ENCODE measurements at regions not wholly inside any gene's neighbourhood (a gene's known extent, or its start where the extent isn't known, plus 50 kb on each side); places are given as distances from the start of the nearest gene placed in this dataset.

- H3K27me3 ChIP-seq (replicated peaks) = no peaks in the 10 kb centered on the region
- TF ChIP-seq CTCF (IDR thresholded peaks at IDR 0.05; ENCODE audit: low read depth, low read length, missing control alignments) = no peak
- no peak overlapping the region for H3K4me3 ChIP-seq (ENCODE audit: low read depth, low read length)
- peak; percentile 99 for DNase-seq
- H3K27ac ChIP-seq = peak overlapping the region; percentile 100
- H3K36me3 ChIP-seq (replicated peaks) = no peaks in the 10 kb centered on the region
- in situ Hi-C loops (cut with HindIII; ENCODE audit: low pct_ligation_motif_present, low sequenced_read_pairs) = loop anchor here (25.0 kb wide), 2 partner anchors 225 to 350 kb away; partner anchors contain the start of gene IRF2BP2
Measured at GRCh38 chr1:234962340-234962989, 166.2 kb downstream of the TOMM20 start.

GRCh38 chr1:234961456-234962339 lies 166.9 kb downstream of the TOMM20 start:
- peak; percentile 80 for DNase-seq
- in situ Hi-C loops (cut with HindIII; ENCODE audit: low pct_ligation_motif_present, low sequenced_read_pairs) = loop anchor here (25.0 kb wide), 2 partner anchors 224 to 349 kb away; partner anchors contain the start of gene IRF2BP2
- peak overlapping the region; percentile 100 for H3K27ac ChIP-seq

DNA sequence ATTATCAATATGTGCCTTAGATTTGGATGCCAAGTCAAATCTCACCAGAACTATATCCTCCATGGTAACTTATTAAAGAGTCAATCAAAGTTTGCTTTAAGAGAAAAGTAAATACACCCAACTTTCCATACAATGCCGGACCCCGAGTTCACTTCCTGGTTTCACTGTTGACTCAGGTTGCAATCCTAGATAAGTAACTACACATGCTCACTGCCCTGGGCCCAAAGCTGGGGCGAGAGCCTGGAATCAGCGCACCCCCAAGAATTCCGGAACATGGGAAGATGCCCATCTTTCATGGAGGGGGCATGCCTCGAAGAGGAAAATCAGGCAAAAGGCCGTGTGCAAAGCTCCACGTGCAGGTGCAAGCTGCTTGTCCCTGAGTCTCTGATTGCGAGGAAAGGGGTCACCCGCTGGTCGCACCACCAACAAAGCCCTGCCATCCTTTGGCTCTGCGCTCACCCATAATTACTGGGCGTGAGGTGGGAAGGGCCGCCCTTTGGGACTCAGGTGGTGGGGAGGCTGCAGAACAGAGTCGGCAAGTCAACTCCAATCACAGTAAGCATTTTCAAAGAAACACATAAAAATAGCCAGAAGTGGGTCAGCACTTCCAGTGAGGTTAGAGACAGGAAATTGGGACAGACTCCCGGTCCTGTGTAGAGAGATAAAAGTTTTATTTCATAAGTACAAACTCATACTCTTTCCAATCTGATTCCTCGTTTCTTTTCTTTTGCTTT lies 167.7 kb downstream of the TOMM20 start:
- peak overlapping the region; percentile 100 for H3K27ac ChIP-seq
- H3K4me3 ChIP-seq (ENCODE audit: low read depth, low read length) = no peak overlapping the region
- no peak for DNase-seq
- in situ Hi-C loops (cut with HindIII; ENCODE audit: low pct_ligation_motif_present, low sequenced_read_pairs) = loop anchor here (25.0 kb wide), 2 partner anchors 224 to 349 kb away; partner anchors contain the start of gene IRF2BP2
- no peaks in the 10 kb centered on the region for H3K27me3 ChIP-seq (replicated peaks)
- no peak for TF ChIP-seq CTCF (IDR thresholded peaks at IDR 0.05; ENCODE audit: low read depth, low read length, missing control alignments)
- H3K36me3 ChIP-seq (replicated peaks) = no peaks in the 10 kb centered on the region

More at GRCh38 chr1:234961456-234962339, 166.9 kb downstream of the TOMM20 start:
- H3K4me3 ChIP-seq (ENCODE audit: low read depth, low read length) = peak overlapping the region; percentile 1
- no peaks in the 10 kb centered on the region for H3K27me3 ChIP-seq (replicated peaks)
- TF ChIP-seq CTCF (IDR thresholded peaks at IDR 0.05; ENCODE audit: low read depth, low read length, missing control alignments) = no peak
- H3K36me3 ChIP-seq (replicated peaks) = no peaks in the 10 kb centered on the region

DNA sequence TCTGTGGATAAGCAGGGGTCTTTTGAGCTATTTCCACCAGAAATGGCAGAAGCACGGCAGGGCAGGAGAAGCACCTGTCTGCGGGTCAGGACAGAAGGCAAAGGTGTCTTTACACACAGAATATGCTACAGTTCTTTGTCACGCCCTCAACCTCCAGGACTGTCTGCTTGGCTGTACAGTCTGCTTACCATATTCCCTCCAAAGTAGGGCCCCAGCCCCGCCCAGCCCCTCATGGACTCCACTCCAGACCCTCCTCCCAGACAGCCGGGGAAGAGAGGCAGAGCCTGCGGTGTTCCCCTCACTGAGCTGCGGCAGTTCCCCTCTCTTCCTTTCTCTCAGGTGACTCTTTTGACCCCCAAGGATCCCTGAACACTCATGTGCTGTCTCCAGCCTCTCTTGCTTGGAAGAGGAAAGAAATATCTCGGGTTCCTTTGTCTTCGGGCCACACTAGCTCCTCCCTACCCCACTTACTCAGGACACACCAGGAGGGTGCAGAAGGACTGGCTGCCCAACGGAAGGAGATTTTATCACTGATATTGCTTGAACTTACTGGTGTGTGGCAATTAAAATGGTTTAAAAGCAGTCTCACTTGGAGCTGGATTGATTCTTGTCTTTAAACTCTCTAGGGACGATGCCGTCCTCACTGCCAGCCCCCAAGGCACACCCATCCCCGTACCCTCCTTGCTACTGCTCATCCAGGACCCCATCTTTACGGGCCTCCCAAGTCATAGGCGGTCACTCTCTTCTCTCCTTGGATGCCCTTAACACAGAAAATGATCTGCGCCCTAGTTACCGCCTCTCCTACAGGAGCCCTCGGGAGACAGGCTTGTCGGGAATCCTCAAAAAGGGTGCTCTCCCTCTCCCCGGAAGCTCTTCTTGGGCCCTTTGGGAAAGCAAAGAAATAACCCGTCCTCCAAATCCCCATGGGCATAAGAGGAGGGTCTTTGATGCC lies 169.7 kb downstream of the TOMM20 start:
- Histone ChIP-seq H3K36me3 (replicated peaks) (no peaks in the 10 kb centered on the region), H3K27ac (no peak overlapping the region), H3K4me3 (ENCODE audit: low read depth, low read length) (no peak overlapping the region), H3K27me3 (replicated peaks) (no peaks in the 10 kb centered on the region)
- no peak for TF ChIP-seq CTCF (IDR thresholded peaks at IDR 0.05; ENCODE audit: low read depth, low read length, missing control alignments)
- in situ Hi-C loops (cut with HindIII; ENCODE audit: low pct_ligation_motif_present, low sequenced_read_pairs) = loop anchor here (25.0 kb wide), 2 partner anchors 222 to 347 kb away; partner anchors contain the start of gene IRF2BP2
- DNase-seq = no peak

Measured in brain microvascular endothelial cell (primary cell).